VCaP (cell line): ENCODE measurements at regions not wholly inside any gene's neighbourhood (a gene's known extent, or its start where the extent isn't known, plus 50 kb on each side); places are given as distances from the start of the nearest gene placed in this dataset.

Source experiments
- H3K27ac ChIP-seq: fragments of 450-650 bp; 2 replicates; pipeline ENCODE4 v1.5.1; 2017
- TF ChIP-seq, protein P1 (sequence below): fragments of 450-650 bp; conservative IDR thresholded peaks from 2 replicates; pipeline ENCODE4 v1.5.1; 2017; ENCODE audit warnings: mild to moderate bottlenecking, moderate library complexity

DNA sequence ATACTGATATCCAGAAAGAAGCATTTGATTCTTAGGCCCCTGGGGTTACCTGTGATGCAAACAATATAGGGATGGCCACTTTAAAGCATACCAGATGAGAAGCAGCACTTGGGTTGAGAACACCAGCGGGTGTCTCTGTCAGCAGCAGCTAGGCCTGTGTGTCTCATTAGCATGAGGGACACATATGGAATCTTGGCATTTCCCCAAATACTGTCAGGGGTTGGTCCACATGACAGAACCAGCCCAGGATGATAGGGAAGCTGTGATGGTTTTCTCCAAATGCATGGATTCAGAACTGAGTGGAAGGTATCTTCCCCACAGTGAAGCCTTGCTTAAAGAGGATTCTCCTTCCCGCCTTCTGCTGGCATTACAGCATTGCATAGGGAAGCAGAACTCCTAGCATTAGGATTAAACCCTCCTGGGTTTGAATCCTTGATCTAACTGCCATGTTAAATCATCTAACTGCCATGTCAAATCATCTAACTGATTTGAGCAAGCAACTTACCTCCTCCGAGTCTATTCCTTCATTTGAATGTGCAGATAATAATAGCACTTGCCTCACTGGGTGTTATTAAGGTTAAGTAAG, 111.5 kb upstream of the WSCD2 start:
- TF ChIP-seq, protein P1, sequence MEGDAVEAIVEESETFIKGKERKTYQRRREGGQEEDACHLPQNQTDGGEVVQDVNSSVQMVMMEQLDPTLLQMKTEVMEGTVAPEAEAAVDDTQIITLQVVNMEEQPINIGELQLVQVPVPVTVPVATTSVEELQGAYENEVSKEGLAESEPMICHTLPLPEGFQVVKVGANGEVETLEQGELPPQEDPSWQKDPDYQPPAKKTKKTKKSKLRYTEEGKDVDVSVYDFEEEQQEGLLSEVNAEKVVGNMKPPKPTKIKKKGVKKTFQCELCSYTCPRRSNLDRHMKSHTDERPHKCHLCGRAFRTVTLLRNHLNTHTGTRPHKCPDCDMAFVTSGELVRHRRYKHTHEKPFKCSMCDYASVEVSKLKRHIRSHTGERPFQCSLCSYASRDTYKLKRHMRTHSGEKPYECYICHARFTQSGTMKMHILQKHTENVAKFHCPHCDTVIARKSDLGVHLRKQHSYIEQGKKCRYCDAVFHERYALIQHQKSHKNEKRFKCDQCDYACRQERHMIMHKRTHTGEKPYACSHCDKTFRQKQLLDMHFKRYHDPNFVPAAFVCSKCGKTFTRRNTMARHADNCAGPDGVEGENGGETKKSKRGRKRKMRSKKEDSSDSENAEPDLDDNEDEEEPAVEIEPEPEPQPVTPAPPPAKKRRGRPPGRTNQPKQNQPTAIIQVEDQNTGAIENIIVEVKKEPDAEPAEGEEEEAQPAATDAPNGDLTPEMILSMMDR: no peak
- no peak overlapping the region for H3K27ac ChIP-seq

- TF ChIP-seq, protein P1: no peak
- no peak overlapping the region for H3K27ac ChIP-seq
These were observed 109.2 kb upstream of the WSCD2 start for GRCh38 chr12:108019862-108020261.

- no peak overlapping the region for H3K27ac ChIP-seq
- TF ChIP-seq, protein P1: no peak
These were observed 107.9 kb upstream of the WSCD2 start for GRCh38 chr12:108021141-108021540.

GRCh38 chr12:108021949-108022522, 107.1 kb upstream of the WSCD2 start:
- no peak overlapping the region for H3K27ac ChIP-seq
- TF ChIP-seq, protein P1: no peak

DNA sequence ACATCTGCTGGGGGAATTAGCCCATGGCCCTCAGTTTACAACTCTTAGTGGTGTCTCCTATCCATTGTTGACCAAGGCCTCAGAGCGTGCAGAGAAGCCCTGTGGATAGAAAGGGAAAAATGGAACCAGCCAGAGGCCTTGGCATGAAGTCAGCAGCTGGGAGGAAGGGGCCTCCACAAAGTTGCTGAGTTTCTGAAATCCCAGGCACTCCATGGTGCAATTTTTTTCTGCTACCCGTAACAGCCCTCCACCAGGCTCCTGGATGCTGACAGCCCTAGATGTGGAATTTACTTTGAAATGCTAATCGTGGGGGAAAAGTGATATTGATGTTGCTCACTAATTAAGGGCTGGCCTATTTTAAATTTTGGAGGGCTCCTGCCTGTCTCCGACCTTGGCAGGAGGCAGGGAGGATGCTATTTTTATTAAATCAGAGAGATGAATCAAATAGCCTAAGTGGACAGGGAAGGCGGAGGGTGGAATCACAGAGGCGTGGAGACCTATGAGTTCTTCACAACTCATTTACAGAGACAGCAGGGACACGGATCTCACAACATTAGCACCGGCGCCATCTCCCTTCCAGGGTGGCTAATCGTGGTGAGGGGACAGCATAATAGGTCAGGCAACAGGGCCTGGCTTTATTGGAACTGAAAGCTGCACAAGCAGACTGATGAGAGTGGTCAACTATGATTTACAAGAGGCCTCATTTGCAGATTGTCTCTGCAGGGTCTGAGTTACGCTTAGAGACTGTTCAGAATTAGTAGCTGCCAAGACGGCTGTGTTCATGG, 99.8 kb upstream of the WSCD2 start:
- H3K27ac ChIP-seq: no peak overlapping the region
- TF ChIP-seq, protein P1: no peak

DNA sequence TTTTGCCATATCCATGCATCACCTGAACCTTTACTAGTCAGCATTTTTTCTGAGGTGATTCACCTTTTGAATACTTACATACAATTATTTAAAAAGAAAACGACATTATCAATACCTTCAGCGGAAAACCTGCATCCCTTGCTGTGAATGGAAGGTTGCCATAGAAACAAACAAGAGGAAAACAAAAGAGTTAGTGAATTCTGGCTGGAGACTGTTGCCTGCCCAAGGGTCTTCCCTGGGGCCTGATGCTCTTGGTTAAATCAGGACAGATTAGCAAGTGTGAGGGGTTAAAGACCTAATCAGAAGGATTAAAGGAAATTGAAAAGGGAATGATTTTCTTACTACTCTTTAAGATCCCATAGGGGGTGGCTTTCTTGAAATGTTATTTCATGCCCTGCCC, 96.0 kb upstream of the WSCD2 start:
- no peak overlapping the region for H3K27ac ChIP-seq
- TF ChIP-seq, protein P1: no peak

DNA sequence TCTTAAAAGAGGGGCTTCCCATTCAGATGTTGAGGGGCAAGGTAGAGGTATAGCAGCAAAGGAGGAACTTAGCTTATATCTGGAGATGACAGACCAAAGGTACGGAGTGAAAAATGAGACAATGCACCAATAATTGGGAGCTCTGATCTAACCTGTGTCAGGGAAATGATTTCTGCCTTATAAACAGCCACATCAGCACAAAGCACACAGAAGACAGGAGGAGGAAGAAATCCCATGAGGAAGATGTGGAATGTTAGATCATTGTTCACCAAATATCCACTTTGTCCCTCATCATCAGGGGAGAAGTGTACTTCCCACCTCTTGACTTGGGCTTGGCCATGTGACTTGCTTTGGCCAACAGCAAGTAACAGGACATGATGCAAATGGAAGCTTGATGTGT, 93.7 kb upstream of the WSCD2 start:
- TF ChIP-seq, protein P1: no peak
- H3K27ac ChIP-seq: no peak overlapping the region
